GM19238 (cell line): ENCODE measurements at regions not wholly inside any gene's neighbourhood (a gene's known extent, or its start where the extent isn't known, plus 50 kb on each side); places are given as distances from the start of the nearest gene placed in this dataset.
"Not testable (repeated sequence)": the region's sequence is repeated elsewhere in the genome, so short reads cannot be mapped to it uniquely, and the experiment has no call there.

Experiments used
- DNase-seq: peaks from one replicate; pipeline ENCODE4 v3.0.0; 2011; ENCODE audit warnings: low spot score; ENCODE audit not compliant: insufficient read length

DNA sequence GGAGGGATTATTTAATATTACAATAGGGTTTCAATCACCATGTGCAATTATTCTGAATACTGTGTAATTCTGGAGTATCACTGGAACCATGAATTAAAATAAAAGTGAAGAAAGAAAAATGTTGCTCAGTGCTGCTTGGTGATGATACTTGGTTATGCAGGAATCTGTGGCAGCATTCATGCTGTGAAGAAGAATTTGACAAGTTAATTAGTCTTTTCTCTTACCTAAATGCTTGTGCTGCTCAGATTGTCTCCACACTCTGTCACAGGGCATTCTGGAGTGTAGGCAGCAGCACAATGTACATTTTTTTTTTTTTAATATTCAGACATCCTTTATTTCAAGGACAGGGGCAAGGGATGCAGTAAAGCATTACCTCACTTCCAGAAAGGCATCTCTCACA, 749.3 kb upstream of the CADM2 start:
- DNase-seq: no peak

GRCh38 chr3:84223512-84223911, 735.3 kb upstream of the CADM2 start:
- no peak for DNase-seq

GRCh38 chr3:84224262-84224661, 734.5 kb upstream of the CADM2 start:
- DNase-seq: no peak

DNA sequence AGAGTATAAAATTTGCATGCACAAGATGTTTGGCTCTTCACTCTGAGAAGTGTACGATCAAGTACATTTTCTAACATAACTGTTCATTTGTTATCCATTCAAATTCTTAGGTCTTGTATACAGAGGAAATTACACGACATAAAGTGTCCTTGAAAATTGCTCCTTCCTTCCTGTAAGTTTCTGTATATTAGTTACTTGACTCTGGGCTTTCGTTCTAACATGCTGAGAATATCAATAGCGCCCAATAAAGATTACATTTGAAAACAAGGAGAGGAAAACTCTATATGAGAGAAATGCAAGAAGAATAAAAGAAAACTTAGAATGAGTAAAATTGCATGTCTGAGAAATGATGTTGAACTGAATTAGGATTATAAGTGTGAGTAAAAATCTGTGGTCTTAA, 722.5 kb upstream of the CADM2 start:
- no peak for DNase-seq

DNA sequence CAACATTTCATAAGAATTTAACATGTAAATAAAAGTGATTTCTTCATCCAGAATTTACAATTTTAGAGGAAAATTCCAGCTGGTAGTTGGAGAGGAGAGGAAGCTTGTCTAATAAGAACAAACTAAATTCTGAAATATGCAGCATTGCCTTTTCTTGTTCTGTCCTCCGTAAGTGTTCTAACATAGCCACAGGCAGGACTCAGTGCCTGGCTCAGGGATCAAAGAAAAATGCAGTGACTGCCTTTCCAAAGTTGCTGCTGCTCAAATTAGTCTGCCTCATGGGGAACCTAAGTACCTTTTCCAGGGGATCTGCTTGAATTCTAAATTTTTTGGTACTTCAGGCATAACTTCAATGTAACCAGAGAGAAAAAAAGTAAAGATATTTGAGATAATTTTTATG, 713.0 kb upstream of the CADM2 start:
- no peak for DNase-seq

- DNase-seq: no peak
These were observed 698.2 kb upstream of the CADM2 start for GRCh38 chr3:84260596-84260995.

- no peak for DNase-seq
These were observed 693.0 kb upstream of the CADM2 start for GRCh38 chr3:84265768-84266167.

- no peak for DNase-seq
These were observed 683.3 kb upstream of the CADM2 start for GRCh38 chr3:84275532-84275931.

- DNase-seq: no peak
These were observed 681.1 kb upstream of the CADM2 start for GRCh38 chr3:84277562-84278224.

DNA sequence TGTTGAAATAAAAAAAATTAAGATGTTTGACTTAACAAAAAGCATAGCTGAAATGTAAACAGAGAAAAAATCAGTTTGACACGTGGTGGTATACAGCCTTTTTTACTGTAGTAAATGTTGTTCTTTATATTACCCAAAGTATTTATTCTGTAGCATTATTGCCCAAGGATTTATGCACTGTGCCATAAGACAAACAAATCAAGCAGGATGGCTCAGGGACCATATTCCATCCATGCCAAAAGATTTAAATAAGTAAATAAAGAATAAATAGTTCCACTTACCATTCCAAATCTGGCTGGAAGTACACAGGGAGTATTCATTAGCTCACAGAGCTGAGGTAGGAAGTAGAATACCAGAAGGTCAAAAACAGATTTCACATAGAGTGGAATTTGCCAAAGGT, 666.7 kb upstream of the CADM2 start:
- no peak for DNase-seq

- DNase-seq: no peak
These were observed 659.5 kb upstream of the CADM2 start for GRCh38 chr3:84299329-84299728.

DNA sequence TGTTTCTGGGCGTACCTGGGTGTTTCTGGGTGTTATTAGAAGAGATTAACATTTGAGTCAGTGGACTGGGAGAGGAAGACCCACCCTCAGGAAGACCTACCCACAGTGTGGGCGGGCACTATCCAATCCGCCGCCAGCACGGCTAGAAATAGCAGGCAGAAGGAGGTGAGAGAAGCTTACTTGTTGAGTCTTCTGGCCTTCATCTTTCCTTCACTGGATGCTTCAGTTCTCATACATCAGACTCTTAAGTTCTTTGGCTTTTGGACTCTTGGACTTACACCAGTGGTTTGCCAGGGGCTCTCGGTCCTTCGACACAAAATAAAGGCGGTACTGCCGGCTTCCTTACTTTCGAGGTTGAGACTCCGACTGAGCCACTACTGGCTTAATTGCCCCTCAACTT, 654.6 kb upstream of the CADM2 start:
- no peak for DNase-seq

GRCh38 chr3:84307339-84307738, 651.5 kb upstream of the CADM2 start:
- DNase-seq: no peak

- DNase-seq: no peak
These were observed 650.4 kb upstream of the CADM2 start for GRCh38 chr3:84308379-84308778.

GRCh38 chr3:84318273-84318809, 640.4 kb upstream of the CADM2 start:
- no peak for DNase-seq

- DNase-seq: not testable (repeated sequence)
These were observed 593.1 kb upstream of the CADM2 start for GRCh38 chr3:84365563-84366278.
